ENCODE measurements at regions not wholly inside any gene's neighbourhood (a gene's known extent, or its start where the extent isn't known, plus 50 kb on each side); places are given as distances from the start of the nearest gene placed in this dataset.
"Not testable (repeated sequence)": the region's sequence is repeated elsewhere in the genome, so short reads cannot be mapped to it uniquely, and the experiment has no call there.

- no peak overlapping the region for H3K4me3 ChIP-seq (ENCODE audit: low read depth, low read length)
- H3K36me3 ChIP-seq (ENCODE audit: control insufficient read depth, insufficient read depth, low read length): no peaks in the 10 kb centered on the region
- no peak for DNase-seq (ENCODE audit: low read depth)
- TF ChIP-seq, protein P1, sequence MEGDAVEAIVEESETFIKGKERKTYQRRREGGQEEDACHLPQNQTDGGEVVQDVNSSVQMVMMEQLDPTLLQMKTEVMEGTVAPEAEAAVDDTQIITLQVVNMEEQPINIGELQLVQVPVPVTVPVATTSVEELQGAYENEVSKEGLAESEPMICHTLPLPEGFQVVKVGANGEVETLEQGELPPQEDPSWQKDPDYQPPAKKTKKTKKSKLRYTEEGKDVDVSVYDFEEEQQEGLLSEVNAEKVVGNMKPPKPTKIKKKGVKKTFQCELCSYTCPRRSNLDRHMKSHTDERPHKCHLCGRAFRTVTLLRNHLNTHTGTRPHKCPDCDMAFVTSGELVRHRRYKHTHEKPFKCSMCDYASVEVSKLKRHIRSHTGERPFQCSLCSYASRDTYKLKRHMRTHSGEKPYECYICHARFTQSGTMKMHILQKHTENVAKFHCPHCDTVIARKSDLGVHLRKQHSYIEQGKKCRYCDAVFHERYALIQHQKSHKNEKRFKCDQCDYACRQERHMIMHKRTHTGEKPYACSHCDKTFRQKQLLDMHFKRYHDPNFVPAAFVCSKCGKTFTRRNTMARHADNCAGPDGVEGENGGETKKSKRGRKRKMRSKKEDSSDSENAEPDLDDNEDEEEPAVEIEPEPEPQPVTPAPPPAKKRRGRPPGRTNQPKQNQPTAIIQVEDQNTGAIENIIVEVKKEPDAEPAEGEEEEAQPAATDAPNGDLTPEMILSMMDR (IDR thresholded peaks at IDR 0.05; ENCODE audit: insufficient read depth, low read length, poor library complexity, severe bottlenecking): no peak
- no peaks in the 10 kb centered on the region for H3K27me3 ChIP-seq (ENCODE audit: control insufficient read depth, insufficient read depth, low read length)
Observed at GRCh38 chrX:16067886-16068515, 55.4 kb upstream of the GRPR start.

- no peaks in the 10 kb centered on the region for H3K27me3 ChIP-seq (ENCODE audit: control insufficient read depth, insufficient read depth, low read length)
- DNase-seq (ENCODE audit: low read depth): no peak
- TF ChIP-seq, protein P1 (IDR thresholded peaks at IDR 0.05; ENCODE audit: insufficient read depth, low read length, poor library complexity, severe bottlenecking): no peak
- no peaks in the 10 kb centered on the region for H3K36me3 ChIP-seq (ENCODE audit: control insufficient read depth, insufficient read depth, low read length)
- no peak overlapping the region for H3K4me3 ChIP-seq (ENCODE audit: low read depth, low read length)
Observed at GRCh38 chrX:16063921-16064320, 59.4 kb upstream of the GRPR start.

- H3K4me3 ChIP-seq (ENCODE audit: low read depth, low read length): no peak overlapping the region
- no peaks in the 10 kb centered on the region for H3K27me3 ChIP-seq (ENCODE audit: control insufficient read depth, insufficient read depth, low read length)
- DNase-seq (ENCODE audit: low read depth): no peak
- H3K36me3 ChIP-seq (ENCODE audit: control insufficient read depth, insufficient read depth, low read length): no peaks in the 10 kb centered on the region
- TF ChIP-seq, protein P1 (IDR thresholded peaks at IDR 0.05; ENCODE audit: insufficient read depth, low read length, poor library complexity, severe bottlenecking): no peak
Observed at GRCh38 chrX:16063141-16063540, 60.2 kb upstream of the GRPR start.

DNA sequence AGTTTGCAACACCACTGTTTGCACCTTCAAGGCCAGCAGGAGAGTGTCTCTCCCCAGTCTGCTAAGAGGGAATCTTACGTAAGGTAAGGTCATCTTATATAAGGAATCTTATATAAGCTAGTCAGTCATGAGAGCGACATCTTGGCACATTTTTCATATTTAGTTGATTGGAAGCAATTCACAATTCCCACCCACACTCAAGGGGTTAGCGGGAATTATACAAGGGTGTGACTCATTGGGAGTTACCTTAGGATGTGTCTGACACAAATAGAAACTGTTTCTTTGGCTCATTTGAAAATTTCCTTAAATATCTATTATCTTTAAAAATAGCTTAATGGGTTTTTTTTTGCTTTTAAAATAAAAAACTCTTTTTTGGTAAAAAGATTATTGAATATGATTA, 62.1 kb upstream of the GRPR start:
- Histone ChIP-seq H3K4me3 (ENCODE audit: low read depth, low read length) (no peak overlapping the region), H3K27me3 (ENCODE audit: control insufficient read depth, insufficient read depth, low read length) (no peaks in the 10 kb centered on the region), H3K36me3 (ENCODE audit: control insufficient read depth, insufficient read depth, low read length) (no peaks in the 10 kb centered on the region)
- TF ChIP-seq, protein P1 (IDR thresholded peaks at IDR 0.05; ENCODE audit: insufficient read depth, low read length, poor library complexity, severe bottlenecking): no peak
- no peak for DNase-seq (ENCODE audit: low read depth)

DNA sequence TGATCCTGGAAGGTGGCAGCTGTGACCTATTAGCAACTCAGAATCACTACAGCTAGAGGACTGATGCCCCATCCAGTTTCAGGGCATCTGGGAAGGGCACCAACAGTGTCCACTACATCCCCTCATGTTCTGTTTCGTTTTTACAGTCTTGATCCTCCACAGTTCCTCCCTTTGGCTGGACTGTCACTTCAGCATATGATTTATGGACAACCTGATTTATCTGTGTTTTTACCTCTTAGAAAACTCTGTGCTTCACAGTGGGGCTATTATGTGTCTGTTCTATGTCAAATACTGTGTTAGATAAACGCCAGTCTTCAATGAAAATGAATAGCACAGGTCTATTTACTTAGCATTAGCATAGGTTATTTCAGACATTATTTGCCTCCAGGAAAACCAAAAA, 63.1 kb upstream of the GRPR start:
- no peak for DNase-seq (ENCODE audit: low read depth)

GRCh38 chrX:16049126-16049525, 74.2 kb upstream of the GRPR start:
- H3K36me3 ChIP-seq (ENCODE audit: control insufficient read depth, insufficient read depth, low read length); H3K4me3 ChIP-seq (ENCODE audit: low read depth, low read length); DNase-seq (ENCODE audit: low read depth); H3K27me3 ChIP-seq (ENCODE audit: control insufficient read depth, insufficient read depth, low read length): not testable (repeated sequence)

More for the DNA sequence above, 63.1 kb upstream of the GRPR start:
- Histone ChIP-seq H3K36me3 (ENCODE audit: control insufficient read depth, insufficient read depth, low read length) (no peaks in the 10 kb centered on the region), H3K27me3 (ENCODE audit: control insufficient read depth, insufficient read depth, low read length) (no peaks in the 10 kb centered on the region), H3K4me3 (ENCODE audit: low read depth, low read length) (no peak overlapping the region)
- TF ChIP-seq, protein P1 (IDR thresholded peaks at IDR 0.05; ENCODE audit: insufficient read depth, low read length, poor library complexity, severe bottlenecking): no peak
